ACC112 (cell line): ENCODE measurements at regions not wholly inside any gene's neighbourhood (a gene's known extent, or its start where the extent isn't known, plus 50 kb on each side); places are given as distances from the start of the nearest gene placed in this dataset.
"Not testable (repeated sequence)": the region's sequence is repeated elsewhere in the genome, so short reads cannot be mapped to it uniquely, and the experiment has no call there.

Experiments
- H2AFZ ChIP-seq: fragments of 200-600 bp; sonication (generic); one replicate; pipeline ENCODE4 v1.6.0; 2017; ENCODE audit warnings: antibody characterized with exemption, low read length; ENCODE audit not compliant: unreplicated experiment
- H3K27ac ChIP-seq: fragments of 200-600 bp; sonication (generic); 2 replicates; pipeline ENCODE4 v1.5.1; 2014; ENCODE audit warnings: low read depth, mild to moderate bottlenecking, antibody characterized with exemption, low read length, moderate library complexity
- H3K27me3 ChIP-seq: fragments of 200-600 bp; sonication (generic); 2 replicates; pipeline ENCODE4 v1.6.1; 2014; ENCODE audit warnings: mild to moderate bottlenecking, antibody characterized with exemption, low read length, moderate library complexity, mixed read lengths; ENCODE audit not compliant: insufficient read depth
- H3K36me3 ChIP-seq: fragments of 200-600 bp; sonication (generic); 2 replicates; pipeline ENCODE4 v1.6.1; 2016; ENCODE audit warnings: mild to moderate bottlenecking, antibody characterized with exemption, low read length, moderate library complexity, mixed read lengths; ENCODE audit not compliant: insufficient read depth
- H3K4me1 ChIP-seq: fragments of 200-600 bp; sonication (generic); one replicate; pipeline ENCODE4 v1.6.1; 2016; ENCODE audit warnings: low read length, mixed read lengths; ENCODE audit not compliant: insufficient read depth, unreplicated experiment, control insufficient read depth
- H3K4me3 ChIP-seq: fragments of 200-600 bp; sonication (generic); 2 replicates; pipeline ENCODE4 v1.5.1; 2014; ENCODE audit warnings: mild to moderate bottlenecking, low read depth, low read length
- H3K79me2 ChIP-seq: fragments of 200-600 bp; sonication (generic); one replicate; pipeline ENCODE4 v1.6.0; 2016; ENCODE audit warnings: low read length; ENCODE audit not compliant: control insufficient read depth, unreplicated experiment, insufficient read depth

- no peak overlapping the region for H2AFZ ChIP-seq
- H3K36me3 ChIP-seq, result no peaks in the 10 kb centered on the region
- H3K27me3 ChIP-seq, result no peaks in the 10 kb centered on the region
Measured at GRCh38 chr3:94481226-94481898, 418.5 kb downstream of the NSUN3 start.

GRCh38 chr3:94482686-94483085 lies 419.8 kb downstream of the NSUN3 start:
- Histone ChIP-seq H3K79me2 (no peaks in the 10 kb centered on the region), H3K4me1 (no peaks in the 10 kb centered on the region), H3K27ac (no peak overlapping the region), H2AFZ (no peak overlapping the region), H3K4me3 (no peak overlapping the region), H3K36me3 (no peaks in the 10 kb centered on the region), H3K27me3 (no peaks in the 10 kb centered on the region)

More at GRCh38 chr3:94481226-94481898, 418.5 kb downstream of the NSUN3 start:
- no peak overlapping the region for H3K4me3 ChIP-seq
- no peaks in the 10 kb centered on the region for H3K4me1 ChIP-seq
- H3K79me2 ChIP-seq, result no peaks in the 10 kb centered on the region
- no peak overlapping the region for H3K27ac ChIP-seq

GRCh38 chr3:94483403-94483802 lies 420.5 kb downstream of the NSUN3 start:
- Histone ChIP-seq H3K27ac (no peak overlapping the region), H3K79me2 (no peaks in the 10 kb centered on the region), H3K36me3 (no peaks in the 10 kb centered on the region), H3K27me3 (no peaks in the 10 kb centered on the region), H3K4me3 (no peak overlapping the region), H3K4me1 (no peaks in the 10 kb centered on the region), H2AFZ (no peak overlapping the region)

- Histone ChIP-seq H2AFZ (no peak overlapping the region), H3K27me3 (peaks cover 6% of the 10 kb centered on the region), H3K36me3 (no peaks in the 10 kb centered on the region), H3K79me2 (no peaks in the 10 kb centered on the region), H3K4me3 (no peak overlapping the region), H3K27ac (no peak overlapping the region), H3K4me1 (no peaks in the 10 kb centered on the region)
Measured at GRCh38 chr3:94494992-94495391, 432.1 kb downstream of the NSUN3 start.

GRCh38 chr3:94500146-94500545 lies 437.3 kb downstream of the NSUN3 start:
- Histone ChIP-seq H3K4me3 (no peak overlapping the region), H3K27ac (no peak overlapping the region), H3K4me1 (no peaks in the 10 kb centered on the region), H3K36me3 (no peaks in the 10 kb centered on the region), H3K79me2 (no peaks in the 10 kb centered on the region), H3K27me3 (peaks cover 9% of the 10 kb centered on the region), H2AFZ (no peak overlapping the region)

- not testable (repeated sequence) for H3K36me3 ChIP-seq, H3K27ac ChIP-seq, H3K79me2 ChIP-seq, H3K4me1 ChIP-seq, H3K4me3 ChIP-seq, H2AFZ ChIP-seq, H3K27me3 ChIP-seq
Measured at GRCh38 chr3:94507354-94507753, 444.5 kb downstream of the NSUN3 start.

GRCh38 chr3:94512876-94513275 lies 450.0 kb downstream of the NSUN3 start:
- H3K27me3 ChIP-seq, result peaks cover 8% of the 10 kb centered on the region; the same call in 1 of the 2 replicates
- no peak overlapping the region for H2AFZ ChIP-seq
- no peaks in the 10 kb centered on the region for H3K4me1 ChIP-seq
- no peak overlapping the region for H3K27ac ChIP-seq
- no peak overlapping the region for H3K4me3 ChIP-seq
- H3K36me3 ChIP-seq, result no peaks in the 10 kb centered on the region
- H3K79me2 ChIP-seq, result no peaks in the 10 kb centered on the region

GRCh38 chr3:94513600-94513999 lies 450.7 kb downstream of the NSUN3 start:
- no peak overlapping the region for H2AFZ ChIP-seq
- H3K4me3 ChIP-seq, result no peak overlapping the region

GRCh38 chr3:94515983-94516382 lies 453.1 kb downstream of the NSUN3 start:
- Histone ChIP-seq H3K4me3 (no peak overlapping the region), H3K36me3 (no peaks in the 10 kb centered on the region), H2AFZ (no peak overlapping the region)

More at GRCh38 chr3:94513600-94513999, 450.7 kb downstream of the NSUN3 start:
- Histone ChIP-seq H3K27me3 (peaks cover 8% of the 10 kb centered on the region; the same call in 1 of the 2 replicates), H3K27ac (no peak overlapping the region), H3K36me3 (no peaks in the 10 kb centered on the region), H3K79me2 (no peaks in the 10 kb centered on the region), H3K4me1 (no peaks in the 10 kb centered on the region)

GRCh38 chr3:94520364-94520763 lies 457.5 kb downstream of the NSUN3 start:
- Histone ChIP-seq H3K4me3 (no peak overlapping the region), H2AFZ (no peak overlapping the region), H3K27ac (no peak overlapping the region), H3K79me2 (no peaks in the 10 kb centered on the region), H3K4me1 (no peaks in the 10 kb centered on the region), H3K27me3 (peaks cover 8% of the 10 kb centered on the region; the same call in 1 of the 2 replicates), H3K36me3 (no peaks in the 10 kb centered on the region)

More at GRCh38 chr3:94515983-94516382, 453.1 kb downstream of the NSUN3 start:
- no peaks in the 10 kb centered on the region for H3K4me1 ChIP-seq
- peaks cover 8% of the 10 kb centered on the region; the same call in 1 of the 2 replicates for H3K27me3 ChIP-seq
- H3K79me2 ChIP-seq, result no peaks in the 10 kb centered on the region
- H3K27ac ChIP-seq, result no peak overlapping the region

- no peak overlapping the region for H3K27ac ChIP-seq
- H3K4me1 ChIP-seq, result no peaks in the 10 kb centered on the region
- no peaks in the 10 kb centered on the region; the same call in 1 of the 2 replicates for H3K27me3 ChIP-seq
Measured at GRCh38 chr3:94522488-94522887, 459.6 kb downstream of the NSUN3 start.

More at GRCh38 chr3:94522488-94522887, 459.6 kb downstream of the NSUN3 start:
- H3K79me2 ChIP-seq, result no peaks in the 10 kb centered on the region
- no peaks in the 10 kb centered on the region for H3K36me3 ChIP-seq
- no peak overlapping the region for H2AFZ ChIP-seq
- no peak overlapping the region for H3K4me3 ChIP-seq
